Activated CD8-positive, alpha-beta T cell treated with anti-CD3 and anti-CD28 coated beads for 36 hours (primary cell): ENCODE measurements at regions not wholly inside any gene's neighbourhood (a gene's known extent, or its start where the extent isn't known, plus 50 kb on each side); places are given as distances from the start of the nearest gene placed in this dataset.

Source experiments
- ATAC-seq: fragments of 200-7000 bp; cut with Tn5 transposase; one replicate; pipeline ENCODE4 v1.10.0; 2021; ENCODE audit warnings: mild to moderate bottlenecking, moderate library complexity
- CTCF ChIA-PET: fragments of 350-600 bp; sonication (Branson Sonifier 250); formaldehyde crosslinking; loops from one replicate; lab custom pipeline; 2021; ENCODE audit warnings: antibody characterized with exemption; lab: Charles Lee
- POLR2A ChIA-PET: fragments of 350-600 bp; sonication (Branson Sonifier 250); formaldehyde crosslinking; loops from one replicate; lab custom pipeline; 2021; ENCODE audit warnings: antibody characterized with exemption; lab: Charles Lee
- DNase-seq: peaks from one replicate; pipeline ENCODE4 v3.0.0-alpha.2; 2020
- H3K27ac Mint-ChIP-seq: one replicate; pipeline ENCODE4 v1.8.0; 2021; ENCODE audit warnings: mild to moderate bottlenecking, mixed read lengths
- H3K27me3 Mint-ChIP-seq: one replicate; pipeline ENCODE4 v1.8.0; 2021; ENCODE audit warnings: mixed read lengths
- H3K36me3 Mint-ChIP-seq: one replicate; pipeline ENCODE4 v1.8.0; 2021; ENCODE audit warnings: low read depth, mixed read lengths
- H3K4me1 Mint-ChIP-seq: one replicate; pipeline ENCODE4 v1.8.0; 2021; ENCODE audit warnings: low read depth, mixed read lengths
- H3K4me3 Mint-ChIP-seq: one replicate; pipeline ENCODE4 v1.8.0; 2021; ENCODE audit warnings: mild to moderate bottlenecking, moderate library complexity, mixed read lengths
- H3K9me3 Mint-ChIP-seq: one replicate; pipeline ENCODE4 v1.8.0; 2021; ENCODE audit warnings: mixed read lengths
- intact Hi-C: fragments of 100-400 bp; cut with micrococcal nuclease; formaldehyde crosslinking; loops from one replicate; pipeline ENCODE4 v1.10.0; 2022
- TF ChIP-seq, protein P1 (sequence below): fragments of 200-600 bp; IDR thresholded peaks from one replicate; pipeline ENCODE4 v1.8.0; 2022; ENCODE audit warnings: antibody characterized with exemption, mild to moderate bottlenecking

GRCh38 chr22:27404441-27404840 lies 397.1 kb downstream of the MN1 start:
- TF ChIP-seq, protein P1, sequence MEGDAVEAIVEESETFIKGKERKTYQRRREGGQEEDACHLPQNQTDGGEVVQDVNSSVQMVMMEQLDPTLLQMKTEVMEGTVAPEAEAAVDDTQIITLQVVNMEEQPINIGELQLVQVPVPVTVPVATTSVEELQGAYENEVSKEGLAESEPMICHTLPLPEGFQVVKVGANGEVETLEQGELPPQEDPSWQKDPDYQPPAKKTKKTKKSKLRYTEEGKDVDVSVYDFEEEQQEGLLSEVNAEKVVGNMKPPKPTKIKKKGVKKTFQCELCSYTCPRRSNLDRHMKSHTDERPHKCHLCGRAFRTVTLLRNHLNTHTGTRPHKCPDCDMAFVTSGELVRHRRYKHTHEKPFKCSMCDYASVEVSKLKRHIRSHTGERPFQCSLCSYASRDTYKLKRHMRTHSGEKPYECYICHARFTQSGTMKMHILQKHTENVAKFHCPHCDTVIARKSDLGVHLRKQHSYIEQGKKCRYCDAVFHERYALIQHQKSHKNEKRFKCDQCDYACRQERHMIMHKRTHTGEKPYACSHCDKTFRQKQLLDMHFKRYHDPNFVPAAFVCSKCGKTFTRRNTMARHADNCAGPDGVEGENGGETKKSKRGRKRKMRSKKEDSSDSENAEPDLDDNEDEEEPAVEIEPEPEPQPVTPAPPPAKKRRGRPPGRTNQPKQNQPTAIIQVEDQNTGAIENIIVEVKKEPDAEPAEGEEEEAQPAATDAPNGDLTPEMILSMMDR, result no peak
- Mint-ChIP-seq H3K27ac (no peak overlapping the region), H3K27me3 (peaks cover 13% of the 10 kb centered on the region), H3K36me3 (no peaks in the 10 kb centered on the region), H3K4me3 (no peak overlapping the region), H3K9me3 (peaks cover 2% of the 10 kb centered on the region), H3K4me1 (no peaks in the 10 kb centered on the region)
- ATAC-seq (no peak), DNase-seq (no peak)
- ChIA-PET CTCF (no interaction called here), POLR2A (no interaction called here)
- intact Hi-C loops, result no loop called here

DNA sequence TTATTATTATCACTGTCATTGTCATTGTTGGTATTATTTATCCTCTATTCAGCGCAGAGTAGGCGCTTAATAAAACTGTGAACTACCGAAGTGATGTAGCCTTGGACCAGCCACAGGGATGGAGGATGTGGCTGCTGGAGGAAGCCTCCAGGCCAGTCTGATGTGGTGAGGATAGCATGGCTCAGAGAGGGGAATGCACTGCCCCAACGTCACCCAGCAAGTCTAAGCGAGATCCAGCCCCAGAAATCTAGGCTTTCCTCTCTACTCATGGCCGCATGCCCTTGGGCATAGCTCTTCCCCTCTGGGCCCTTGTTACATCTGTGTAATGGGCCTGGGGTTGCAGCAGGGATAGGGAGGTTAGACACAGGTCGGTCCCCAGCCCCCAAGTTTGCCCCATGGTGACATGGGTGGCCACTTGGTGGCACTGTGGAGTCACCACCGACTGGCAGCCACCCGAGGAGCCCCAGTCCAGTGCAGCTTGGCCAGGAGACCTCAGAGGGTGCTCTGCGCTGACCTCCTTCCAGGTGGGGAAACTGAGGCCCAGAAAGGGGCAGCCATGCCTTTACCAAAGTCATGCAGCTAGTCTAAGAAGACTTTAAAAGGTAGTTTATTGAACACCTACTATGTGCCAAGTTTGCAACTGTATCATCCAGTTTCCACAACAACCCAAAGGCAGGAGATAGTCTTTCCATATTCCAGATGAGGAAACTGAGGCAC lies 395.7 kb downstream of the MN1 start:
- ChIA-PET CTCF (interaction anchor here (0.8 kb wide), 1 partner anchor 9 kb away, joined by 3 read pairs; no protein-coding TSS in a partner anchor), POLR2A (no interaction called here)
- H3K4me3 Mint-ChIP-seq, result no peak overlapping the region
- DNase-seq (peak; percentile 49), ATAC-seq (no peak)
- TF ChIP-seq, protein P1, result peak; percentile 58
- H3K4me1 Mint-ChIP-seq, result no peaks in the 10 kb centered on the region
- H3K9me3 Mint-ChIP-seq, result peaks cover 2% of the 10 kb centered on the region
- intact Hi-C loops, result no loop called here
- no peaks in the 10 kb centered on the region for H3K36me3 Mint-ChIP-seq
- no peak overlapping the region for H3K27ac Mint-ChIP-seq
- peaks cover 12% of the 10 kb centered on the region for H3K27me3 Mint-ChIP-seq

- peaks cover 2% of the 10 kb centered on the region for H3K9me3 Mint-ChIP-seq
- ATAC-seq (no peak), DNase-seq (no peak)
- H3K36me3 Mint-ChIP-seq, result no peaks in the 10 kb centered on the region
- TF ChIP-seq, protein P1, result no peak
- H3K27me3 Mint-ChIP-seq, result peaks cover 7% of the 10 kb centered on the region
- no peaks in the 10 kb centered on the region for H3K4me1 Mint-ChIP-seq
- H3K27ac Mint-ChIP-seq, result no peak overlapping the region
- H3K4me3 Mint-ChIP-seq, result no peak overlapping the region
- intact Hi-C loops, result no loop called here
- ChIA-PET POLR2A (no interaction called here), CTCF (interaction anchor here (0.8 kb wide), 1 partner anchor 8 kb away, joined by 3 read pairs; no protein-coding TSS in a partner anchor)
Observed at GRCh38 chr22:27406389-27406861, 395.1 kb downstream of the MN1 start.

DNA sequence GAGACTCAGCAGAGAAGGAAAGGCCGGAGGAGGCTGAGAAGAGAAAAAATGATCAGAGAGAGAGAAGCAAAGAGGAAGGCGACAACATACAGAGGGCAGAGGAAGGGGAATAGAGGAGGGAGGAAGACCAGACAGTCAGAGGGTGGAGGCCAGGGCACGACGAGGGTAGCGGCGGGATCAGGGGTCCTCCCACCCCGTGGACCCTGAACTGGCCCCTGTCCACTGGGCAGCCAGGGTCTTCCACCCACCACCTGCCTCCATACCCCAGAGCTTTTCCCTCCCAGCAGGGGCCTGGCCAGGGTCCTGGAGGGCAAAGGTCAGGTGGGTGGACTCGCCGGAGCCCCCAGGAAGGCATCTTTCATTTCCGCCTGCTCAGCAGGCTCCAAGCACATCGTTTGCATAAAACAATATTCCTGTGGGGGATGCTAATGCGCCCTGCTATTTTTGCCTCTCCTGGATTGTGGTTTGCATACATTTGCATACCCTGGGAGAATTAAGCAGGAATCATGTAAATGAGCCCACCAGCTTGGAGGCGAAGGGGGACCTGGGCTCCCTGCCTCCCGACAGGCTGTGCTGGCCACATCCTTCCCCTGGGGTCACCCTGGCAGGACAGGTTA lies 394.1 kb downstream of the MN1 start:
- H3K36me3 Mint-ChIP-seq, result no peaks in the 10 kb centered on the region
- DNase-seq (no peak), ATAC-seq (no peak)
- no peak overlapping the region for H3K4me3 Mint-ChIP-seq
- peaks cover 2% of the 10 kb centered on the region for H3K27me3 Mint-ChIP-seq
- ChIA-PET CTCF (no interaction called here), POLR2A (no interaction called here)
- TF ChIP-seq, protein P1, result no peak
- no peaks in the 10 kb centered on the region for H3K4me1 Mint-ChIP-seq
- intact Hi-C loops, result no loop called here
- H3K9me3 Mint-ChIP-seq, result no peaks in the 10 kb centered on the region
- no peak overlapping the region for H3K27ac Mint-ChIP-seq

- Mint-ChIP-seq H3K27ac (no peak overlapping the region), H3K27me3 (peaks cover 2% of the 10 kb centered on the region), H3K9me3 (no peaks in the 10 kb centered on the region), H3K4me3 (no peak overlapping the region), H3K36me3 (no peaks in the 10 kb centered on the region), H3K4me1 (no peaks in the 10 kb centered on the region)
- no peak for ATAC-seq
- DNase-seq, result no peak
- intact Hi-C loops, result no loop called here
- ChIA-PET CTCF (no interaction called here), POLR2A (no interaction called here)
- TF ChIP-seq, protein P1, result no peak
Observed at GRCh38 chr22:27408068-27408467, 393.5 kb downstream of the MN1 start.
